Chondrocyte (in vitro differentiated cells): ENCODE measurements at regions not wholly inside any gene's neighbourhood (a gene's known extent, or its start where the extent isn't known, plus 50 kb on each side); places are given as distances from the start of the nearest gene placed in this dataset.

Source experiments
- DNase-seq: peaks from one replicate; pipeline ENCODE4 v3.0.0; 2021; ENCODE audit warnings: mixed read lengths, low spot score
- H3K27ac Mint-ChIP-seq: one replicate; pipeline ENCODE4 v1.8.0; 2021; ENCODE audit warnings: mild to moderate bottlenecking, moderate library complexity, mixed read lengths; ENCODE audit not compliant: unreplicated experiment
- H3K27me3 Mint-ChIP-seq: 2 replicates; pipeline ENCODE4 v1.8.0; 2021; ENCODE audit warnings: low read depth, mixed read lengths
- H3K36me3 Mint-ChIP-seq: 2 replicates; pipeline ENCODE4 v1.8.0; 2021; ENCODE audit warnings: low read depth, mixed read lengths
- H3K4me1 Mint-ChIP-seq: 2 replicates; pipeline ENCODE4 v1.8.0; 2021; ENCODE audit warnings: low read depth, mild to moderate bottlenecking, mixed read lengths
- H3K4me3 Mint-ChIP-seq: one replicate; pipeline ENCODE4 v1.8.0; 2021; ENCODE audit warnings: mild to moderate bottlenecking, moderate library complexity, mixed read lengths; ENCODE audit not compliant: unreplicated experiment
- H3K9me3 Mint-ChIP-seq: 2 replicates; pipeline ENCODE4 v1.8.0; 2021; ENCODE audit warnings: low read depth, mixed read lengths
- CTCF ChIP-seq: fragments of 200-600 bp; sonication (generic); IDR thresholded peaks from 2 replicates; pipeline ENCODE4 v1.5.0; 2021; ENCODE audit warnings: antibody characterized with exemption, mild to moderate bottlenecking, moderate library complexity

- Mint-ChIP-seq H3K36me3 (no peaks in the 10 kb centered on the region), H3K9me3 (peaks cover 2% of the 10 kb centered on the region), H3K27me3 (no peaks in the 10 kb centered on the region), H3K27ac (no peak overlapping the region), H3K4me1 (no peaks in the 10 kb centered on the region), H3K4me3 (no peak overlapping the region)
- no peak for TF ChIP-seq CTCF
- no peak for DNase-seq
These were observed 53.1 kb upstream of the CYYR1 start for GRCh38 chr21:26626187-26626586.

- DNase-seq = no peak
- no peaks in the 10 kb centered on the region for H3K36me3 Mint-ChIP-seq
- H3K27me3 Mint-ChIP-seq = no peaks in the 10 kb centered on the region
- H3K4me3 Mint-ChIP-seq = no peak overlapping the region
- no peak for TF ChIP-seq CTCF
- H3K4me1 Mint-ChIP-seq = no peaks in the 10 kb centered on the region
- no peak overlapping the region for H3K27ac Mint-ChIP-seq
- no peaks in the 10 kb centered on the region for H3K9me3 Mint-ChIP-seq
These were observed 52.0 kb upstream of the CYYR1 start for GRCh38 chr21:26624983-26625519.
